Chondrocyte (in vitro differentiated cells): ENCODE measurements at regions not wholly inside any gene's neighbourhood (a gene's known extent, or its start where the extent isn't known, plus 50 kb on each side); places are given as distances from the start of the nearest gene placed in this dataset.

Experiments used
- DNase-seq: peaks from one replicate; pipeline ENCODE4 v3.0.0; 2021; ENCODE audit warnings: mixed read lengths, low spot score
- H3K27ac Mint-ChIP-seq: one replicate; pipeline ENCODE4 v1.8.0; 2021; ENCODE audit warnings: mild to moderate bottlenecking, moderate library complexity, mixed read lengths; ENCODE audit not compliant: unreplicated experiment
- H3K27me3 Mint-ChIP-seq: 2 replicates; pipeline ENCODE4 v1.8.0; 2021; ENCODE audit warnings: low read depth, mixed read lengths
- H3K36me3 Mint-ChIP-seq: 2 replicates; pipeline ENCODE4 v1.8.0; 2021; ENCODE audit warnings: low read depth, mixed read lengths
- H3K4me1 Mint-ChIP-seq: 2 replicates; pipeline ENCODE4 v1.8.0; 2021; ENCODE audit warnings: low read depth, mild to moderate bottlenecking, mixed read lengths
- H3K4me3 Mint-ChIP-seq: one replicate; pipeline ENCODE4 v1.8.0; 2021; ENCODE audit warnings: mild to moderate bottlenecking, moderate library complexity, mixed read lengths; ENCODE audit not compliant: unreplicated experiment
- H3K9me3 Mint-ChIP-seq: 2 replicates; pipeline ENCODE4 v1.8.0; 2021; ENCODE audit warnings: low read depth, mixed read lengths
- TF ChIP-seq, protein P1 (sequence below): fragments of 200-600 bp; sonication (generic); IDR thresholded peaks from 2 replicates; pipeline ENCODE4 v1.5.0; 2021; ENCODE audit warnings: antibody characterized with exemption, mild to moderate bottlenecking, moderate library complexity

DNA sequence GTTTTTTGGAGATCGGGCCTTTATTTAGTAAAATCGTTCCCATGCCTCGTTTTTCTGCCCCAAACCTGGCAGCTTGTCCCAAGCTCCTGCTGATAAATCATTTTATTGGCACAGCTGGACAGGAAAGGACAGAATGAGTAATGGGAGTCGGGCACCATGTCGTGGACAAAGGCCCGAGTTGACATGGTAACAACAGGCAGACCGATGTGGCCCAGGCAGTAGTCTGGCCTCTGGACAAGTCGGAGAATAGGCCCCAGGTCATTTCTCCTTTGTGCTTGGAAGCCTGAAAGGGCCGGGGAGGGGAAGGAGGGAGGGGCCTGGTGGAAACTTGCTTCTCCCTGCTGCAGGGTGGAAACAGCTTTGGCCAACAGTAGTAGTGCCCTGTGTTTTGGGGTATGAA is 234.9 kb downstream of the SUDS3 start:
- H3K4me3 Mint-ChIP-seq = no peak overlapping the region
- TF ChIP-seq, protein P1, sequence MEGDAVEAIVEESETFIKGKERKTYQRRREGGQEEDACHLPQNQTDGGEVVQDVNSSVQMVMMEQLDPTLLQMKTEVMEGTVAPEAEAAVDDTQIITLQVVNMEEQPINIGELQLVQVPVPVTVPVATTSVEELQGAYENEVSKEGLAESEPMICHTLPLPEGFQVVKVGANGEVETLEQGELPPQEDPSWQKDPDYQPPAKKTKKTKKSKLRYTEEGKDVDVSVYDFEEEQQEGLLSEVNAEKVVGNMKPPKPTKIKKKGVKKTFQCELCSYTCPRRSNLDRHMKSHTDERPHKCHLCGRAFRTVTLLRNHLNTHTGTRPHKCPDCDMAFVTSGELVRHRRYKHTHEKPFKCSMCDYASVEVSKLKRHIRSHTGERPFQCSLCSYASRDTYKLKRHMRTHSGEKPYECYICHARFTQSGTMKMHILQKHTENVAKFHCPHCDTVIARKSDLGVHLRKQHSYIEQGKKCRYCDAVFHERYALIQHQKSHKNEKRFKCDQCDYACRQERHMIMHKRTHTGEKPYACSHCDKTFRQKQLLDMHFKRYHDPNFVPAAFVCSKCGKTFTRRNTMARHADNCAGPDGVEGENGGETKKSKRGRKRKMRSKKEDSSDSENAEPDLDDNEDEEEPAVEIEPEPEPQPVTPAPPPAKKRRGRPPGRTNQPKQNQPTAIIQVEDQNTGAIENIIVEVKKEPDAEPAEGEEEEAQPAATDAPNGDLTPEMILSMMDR = no peak
- no peak overlapping the region for H3K27ac Mint-ChIP-seq
- H3K9me3 Mint-ChIP-seq = peaks cover 22% of the 10 kb centered on the region
- DNase-seq = no peak
- no peaks in the 10 kb centered on the region for H3K36me3 Mint-ChIP-seq
- H3K4me1 Mint-ChIP-seq = no peaks in the 10 kb centered on the region
- H3K27me3 Mint-ChIP-seq = peaks cover 4% of the 10 kb centered on the region

DNA sequence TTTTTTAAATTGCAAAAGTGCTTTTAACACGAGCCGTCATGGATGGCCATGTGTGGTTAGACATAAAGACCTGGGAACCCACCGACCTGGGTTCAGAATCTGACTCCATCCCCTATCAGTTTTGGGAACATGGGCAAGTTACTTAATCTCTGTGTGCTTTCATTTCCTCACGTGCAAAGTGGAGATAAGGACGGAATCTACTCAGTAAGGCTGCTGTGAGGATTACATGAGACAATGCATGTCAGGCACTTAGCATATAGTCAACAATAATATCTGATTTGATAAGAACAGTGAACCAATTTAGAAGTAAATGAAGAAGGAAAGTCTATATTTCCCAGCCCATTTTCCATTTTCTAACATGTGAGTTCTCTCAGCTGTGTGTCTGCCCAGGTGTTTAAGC is 235.4 kb downstream of the SUDS3 start:
- Mint-ChIP-seq H3K4me1 (no peaks in the 10 kb centered on the region), H3K9me3 (peaks cover 22% of the 10 kb centered on the region), H3K27me3 (peaks cover 4% of the 10 kb centered on the region), H3K36me3 (no peaks in the 10 kb centered on the region), H3K27ac (no peak overlapping the region), H3K4me3 (no peak overlapping the region)
- TF ChIP-seq, protein P1 = no peak
- no peak for DNase-seq

DNA sequence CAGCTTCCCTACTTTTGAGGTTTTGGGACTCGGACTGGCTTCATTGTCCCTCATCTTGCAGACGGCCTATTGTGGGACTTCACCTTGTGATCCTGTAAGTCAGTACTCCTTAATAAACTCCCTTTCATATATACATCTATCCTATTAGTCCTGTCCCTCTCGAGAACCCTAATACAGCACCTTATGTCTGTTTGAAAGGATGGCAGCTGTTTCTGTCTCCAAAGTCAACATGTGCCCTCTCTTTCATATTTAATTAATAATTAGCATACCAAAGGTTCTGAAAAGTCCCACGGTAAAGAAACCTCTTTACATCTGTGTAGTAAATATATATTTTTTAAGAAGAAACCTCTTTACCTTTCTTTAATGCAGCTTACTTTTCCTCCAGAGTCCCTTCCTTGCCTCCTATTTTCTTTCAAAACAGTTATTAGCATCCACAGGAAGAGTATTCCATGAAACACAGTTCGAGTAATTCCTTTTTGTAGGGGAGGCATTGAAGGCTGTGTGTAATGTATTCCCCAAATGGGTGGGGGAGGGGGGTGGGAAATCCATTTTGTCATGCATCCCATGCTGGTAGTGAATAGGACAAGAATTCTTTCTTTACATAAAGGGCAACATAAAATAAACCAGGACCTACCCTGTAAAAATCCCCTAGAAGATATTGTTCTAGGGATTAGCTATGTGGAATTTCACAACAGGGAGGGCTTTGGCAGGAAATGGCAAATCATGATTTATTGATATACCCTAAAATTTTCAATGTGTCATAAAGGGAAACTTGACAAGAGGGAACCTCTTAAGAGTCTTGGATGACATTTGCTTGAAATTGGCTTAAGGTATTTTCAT is 241.5 kb downstream of the SUDS3 start:
- DNase-seq = no peak
- Mint-ChIP-seq H3K9me3 (peaks cover 13% of the 10 kb centered on the region), H3K4me1 (no peaks in the 10 kb centered on the region), H3K27me3 (no peaks in the 10 kb centered on the region), H3K27ac (no peak overlapping the region), H3K4me3 (no peak overlapping the region), H3K36me3 (no peaks in the 10 kb centered on the region)
- TF ChIP-seq, protein P1 = no peak

DNA sequence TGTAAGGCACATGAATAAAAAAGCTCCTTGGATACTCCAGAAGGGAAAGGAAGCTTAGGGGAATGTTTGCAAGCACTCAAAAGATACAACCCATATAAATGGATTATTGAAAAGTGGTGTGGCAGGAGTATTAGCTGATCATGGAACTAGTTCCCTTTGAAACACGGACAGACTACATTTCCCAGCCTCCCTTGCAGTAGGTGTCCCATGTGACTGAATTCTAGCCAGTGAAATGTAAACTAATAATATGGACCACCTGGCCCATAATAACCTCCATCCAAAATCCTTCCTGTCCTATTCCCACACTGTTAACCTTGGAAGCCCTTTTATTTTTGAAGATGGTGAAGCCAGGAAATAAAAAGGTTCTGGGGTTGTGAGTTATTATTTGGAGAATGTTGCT is 242.3 kb downstream of the SUDS3 start:
- peaks cover 7% of the 10 kb centered on the region for H3K9me3 Mint-ChIP-seq
- no peaks in the 10 kb centered on the region for H3K27me3 Mint-ChIP-seq
- TF ChIP-seq, protein P1 = no peak
- no peak overlapping the region for H3K27ac Mint-ChIP-seq
- no peaks in the 10 kb centered on the region for H3K36me3 Mint-ChIP-seq
- no peak for DNase-seq
- no peak overlapping the region for H3K4me3 Mint-ChIP-seq
- H3K4me1 Mint-ChIP-seq = no peaks in the 10 kb centered on the region

DNA sequence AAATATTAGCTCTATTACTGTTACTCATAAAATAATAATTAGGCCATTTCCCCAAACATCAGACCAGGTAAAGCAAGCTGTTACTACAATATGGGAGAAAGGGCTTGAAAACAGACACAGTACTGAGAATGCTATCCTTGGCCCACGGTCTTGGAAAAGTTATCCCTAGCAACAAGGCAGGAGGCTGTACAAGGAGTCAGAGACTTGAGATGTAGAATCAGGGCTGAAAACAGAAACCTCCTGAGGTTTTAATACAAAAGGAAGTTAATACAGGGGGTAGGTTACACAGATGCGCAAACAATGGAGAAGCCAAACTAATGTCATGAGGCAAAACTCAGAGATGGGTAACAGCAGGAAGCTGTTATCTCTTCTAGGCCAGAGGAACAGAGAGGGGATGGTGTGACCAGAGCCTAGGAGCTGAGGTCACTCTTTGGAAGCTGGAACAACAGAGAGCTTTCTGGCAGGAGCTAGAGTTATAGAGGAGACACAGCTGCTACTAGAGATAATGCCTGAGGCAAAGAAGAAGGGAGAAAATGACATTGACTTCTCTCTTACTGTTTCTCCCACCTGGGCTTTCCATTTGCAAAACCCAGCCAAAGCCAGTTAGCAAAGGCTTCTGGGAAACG is 248.8 kb downstream of the SUDS3 start:
- no peaks in the 10 kb centered on the region for H3K4me1 Mint-ChIP-seq
- no peaks in the 10 kb centered on the region for H3K36me3 Mint-ChIP-seq
- H3K27ac Mint-ChIP-seq = no peak overlapping the region
- H3K27me3 Mint-ChIP-seq = no peaks in the 10 kb centered on the region
- H3K9me3 Mint-ChIP-seq = peaks cover 3% of the 10 kb centered on the region
- no peak overlapping the region for H3K4me3 Mint-ChIP-seq
- no peak for DNase-seq
- TF ChIP-seq, protein P1 = no peak
